ENCODE measurements at regions not wholly inside any gene's neighbourhood (a gene's known extent, or its start where the extent isn't known, plus 50 kb on each side); places are given as distances from the start of the nearest gene placed in this dataset.

DNA sequence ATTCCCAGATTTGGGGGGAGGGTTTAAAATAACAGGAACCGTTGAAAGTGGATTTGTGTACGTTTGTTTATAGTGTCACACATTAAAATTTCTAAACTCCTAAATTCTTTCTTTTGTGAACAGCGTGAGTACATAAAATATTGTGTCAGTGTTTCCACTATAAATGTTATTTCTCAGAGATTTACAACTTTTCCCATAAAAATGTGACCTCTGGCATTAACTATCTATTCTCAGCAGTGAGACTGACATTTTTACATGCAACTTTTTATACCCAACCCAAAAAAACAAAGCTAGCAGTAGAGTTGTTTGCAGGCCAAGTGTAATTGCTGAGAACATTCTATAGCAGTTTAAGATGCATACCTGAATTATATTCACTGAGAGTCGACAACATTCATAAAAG is 757.0 kb upstream of the ADAMTS16 start:
- Histone ChIP-seq H3K9me3 (replicated peaks; ENCODE audit: control insufficient read depth, insufficient read depth, low read length) (peaks cover 16% of the 10 kb centered on the region), H3K9ac (replicated peaks; ENCODE audit: extremely low read depth, insufficient read depth, low read length) (no peak overlapping the region), H4K20me1 (replicated peaks; ENCODE audit: control insufficient read depth, extremely low read depth, insufficient read depth, low read length) (no peaks in the 10 kb centered on the region), H3K36me3 (ENCODE audit: control insufficient read depth in 2 of 2, extremely low read depth in 1 of 2, insufficient read depth in 2 of 2, low read length in 2 of 2) (no peaks in the 10 kb centered on the region), H3K79me2 (ENCODE audit: control insufficient read depth, insufficient read depth, low read length) (no peaks in the 10 kb centered on the region), H3K4me3 (replicated peaks in 1 of 3; ENCODE audit: insufficient read depth in 1 of 3, low read depth in 1 of 3, low read length in 3 of 3) (no peak overlapping the region), H3K4me2 (ENCODE audit: insufficient read depth, low read length) (no peak overlapping the region), H3K9me1 (replicated peaks; ENCODE audit: control insufficient read depth, extremely low read depth, insufficient read depth, low read length) (no peaks in the 10 kb centered on the region), H3K27me3 (ENCODE audit: control insufficient read depth in 2 of 2, insufficient read depth in 2 of 2, low read length in 2 of 2) (no peaks in the 10 kb centered on the region), H3K27ac (ENCODE audit: insufficient read depth, low read depth, low read length) (no peak overlapping the region), H2AFZ (ENCODE audit: low read depth, low read length) (no peak overlapping the region), H3K4me1 (ENCODE audit: control insufficient read depth, extremely low read depth, insufficient read depth, low read length) (no peaks in the 10 kb centered on the region)
- DNase-seq (ENCODE audit: low read depth, low spot score), result no peak
- FAIRE-seq, result no peak
- no peak for TF ChIP-seq GATA2 (IDR thresholded peaks at IDR 0.05; ENCODE audit: insufficient read depth, insufficient read length, low read depth, low read length)
- TF ChIP-seq, protein P1, sequence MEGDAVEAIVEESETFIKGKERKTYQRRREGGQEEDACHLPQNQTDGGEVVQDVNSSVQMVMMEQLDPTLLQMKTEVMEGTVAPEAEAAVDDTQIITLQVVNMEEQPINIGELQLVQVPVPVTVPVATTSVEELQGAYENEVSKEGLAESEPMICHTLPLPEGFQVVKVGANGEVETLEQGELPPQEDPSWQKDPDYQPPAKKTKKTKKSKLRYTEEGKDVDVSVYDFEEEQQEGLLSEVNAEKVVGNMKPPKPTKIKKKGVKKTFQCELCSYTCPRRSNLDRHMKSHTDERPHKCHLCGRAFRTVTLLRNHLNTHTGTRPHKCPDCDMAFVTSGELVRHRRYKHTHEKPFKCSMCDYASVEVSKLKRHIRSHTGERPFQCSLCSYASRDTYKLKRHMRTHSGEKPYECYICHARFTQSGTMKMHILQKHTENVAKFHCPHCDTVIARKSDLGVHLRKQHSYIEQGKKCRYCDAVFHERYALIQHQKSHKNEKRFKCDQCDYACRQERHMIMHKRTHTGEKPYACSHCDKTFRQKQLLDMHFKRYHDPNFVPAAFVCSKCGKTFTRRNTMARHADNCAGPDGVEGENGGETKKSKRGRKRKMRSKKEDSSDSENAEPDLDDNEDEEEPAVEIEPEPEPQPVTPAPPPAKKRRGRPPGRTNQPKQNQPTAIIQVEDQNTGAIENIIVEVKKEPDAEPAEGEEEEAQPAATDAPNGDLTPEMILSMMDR (IDR thresholded peaks at IDR 0.05; ENCODE audit: extremely low read depth in 1 of 2, insufficient read depth in 1 of 2, low read depth in 1 of 2, low read length in 2 of 2), result no peak
- no peak for TF ChIP-seq EZH2 (IDR thresholded peaks at IDR 0.05; ENCODE audit: borderline replicate concordance, low read depth, low read length, severe bottlenecking)
- TF ChIP-seq POLR2A (IDR thresholded peaks at IDR 0.05; ENCODE audit: low read depth, low read length), result no peak
- TF ChIP-seq, protein P2, sequence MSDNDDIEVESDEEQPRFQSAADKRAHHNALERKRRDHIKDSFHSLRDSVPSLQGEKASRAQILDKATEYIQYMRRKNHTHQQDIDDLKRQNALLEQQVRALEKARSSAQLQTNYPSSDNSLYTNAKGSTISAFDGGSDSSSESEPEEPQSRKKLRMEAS (IDR thresholded peaks at IDR 0.05; ENCODE audit: insufficient read depth, insufficient read length), result no peak
- TF ChIP-seq JUN (IDR thresholded peaks at IDR 0.05; ENCODE audit: borderline replicate concordance, insufficient read depth, insufficient read length, low read depth), result no peak
- POLR2A ChIA-PET, result no interaction called here
- dilution Hi-C loops (cut with MboI; ENCODE audit: extremely low pct_ligation_motif_present, low sequenced_read_pairs) (no loop called here), intact Hi-C loops (cut with micrococcal nuclease) (no loop called here)
- CTCF ChIA-PET, result no interaction called here
- no TSS peak for BruUV-seq (replicated peaks)
